Lung (tissue), 11 donors: ENCODE measurements at regions not wholly inside any gene's neighbourhood (a gene's known extent, or its start where the extent isn't known, plus 50 kb on each side); places are given as distances from the start of the nearest gene placed in this dataset.

Experiments
- ATAC-seq: fragments of 200-7000 bp; cut with Tn5 transposase; one replicate; pipeline ENCODE4 v1.9.1; 2020; ENCODE audit warnings: moderate number of reproducible peaks; ENCODE audit not compliant: insufficient read depth, low FRiP score
- DNase-seq, 3 donors: peaks; one replicate each; pipeline ENCODE4 v3.0.0-alpha.2; 2013 to 2017
- H3K27ac ChIP-seq, 2 donors: one replicate each; pipeline ENCODE4 v1.5.1; 2013; ENCODE audit warnings: mild to moderate bottlenecking in 2 of 2, moderate library complexity in 2 of 2, control low read depth in 1 of 2, inconsistent platforms in 1 of 2, low read depth in 1 of 2, low read length in 1 of 2
- H3K27me3 ChIP-seq, 3 donors: one replicate each; pipeline ENCODE4 v1.5.1; 2013; ENCODE audit warnings: low read length in 2 of 3; ENCODE audit not compliant: control insufficient read depth in 3 of 3, insufficient read depth in 3 of 3
- H3K36me3 ChIP-seq, 4 donors: one replicate each; pipeline ENCODE4 v1.5.1; 2013; ENCODE audit warnings: low read length in 4 of 4, mild to moderate bottlenecking in 1 of 4, moderate library complexity in 1 of 4; ENCODE audit not compliant: control insufficient read depth in 4 of 4, insufficient read depth in 4 of 4
- H3K4me1 ChIP-seq, 5 donors: one replicate each; pipeline ENCODE4 v1.5.1; 2013; ENCODE audit warnings: low read length in 5 of 5, mild to moderate bottlenecking in 2 of 5, moderate library complexity in 1 of 5; ENCODE audit not compliant: control insufficient read depth in 5 of 5, insufficient read depth in 5 of 5
- H3K4me3 ChIP-seq: one replicate; pipeline ENCODE4 v1.5.1; 2013; ENCODE audit warnings: mild to moderate bottlenecking, control low read depth, moderate library complexity
- H3K9ac ChIP-seq, 2 donors: one replicate each; pipeline ENCODE4 v1.5.1; 2013; ENCODE audit warnings: low read length in 2 of 2, control low read depth in 1 of 2; ENCODE audit not compliant: insufficient read depth in 1 of 2
- H3K9me3 ChIP-seq, 4 donors: one replicate each; pipeline ENCODE4 v1.5.1; 2013; ENCODE audit warnings: low read length in 3 of 4, mild to moderate bottlenecking in 1 of 4, moderate library complexity in 1 of 4; ENCODE audit not compliant: control insufficient read depth in 4 of 4, insufficient read depth in 3 of 4
- WGBS, 2 donors: extraction: QIAGEN DNeasy Blood & Tissue Kit; methylation state at CpG; one replicate each; pipeline ENCODE4 v1.1.7; 2013; 5-methylcytosine and 5-hydroxymethylcytosine counted together
- TF ChIP-seq, protein P1 (sequence below): IDR thresholded peaks from 2 replicates; pipeline ENCODE4 v1.5.1; 2012; ENCODE audit warnings: mild to moderate bottlenecking; ENCODE audit errors: control extremely low read depth, extremely low read depth
- donor health status: control.
- donor health status: control.
- donor health status: Bipolar disorder and iron deficiency.
- donor health status: healthy.
- donor health status: DM: yes; HTN: yes; CAD: no.

GRCh38 chr13:40145139-40145538, 489.7 kb downstream of the COG6 start:
- no peak overlapping the region for H3K27ac ChIP-seq
- H3K27me3 ChIP-seq, result peaks cover 0 to 3% (median 0%) of the 10 kb centered on the region in 3 donors
- H3K4me1 ChIP-seq, result peaks cover 0 to 9% (median 6%) of the 10 kb centered on the region in 5 donors
- no peaks in the 10 kb centered on the region for H3K36me3 ChIP-seq
- no peak overlapping the region for H3K9ac ChIP-seq
- no peak overlapping the region for H3K4me3 ChIP-seq
- TF ChIP-seq, protein P1, sequence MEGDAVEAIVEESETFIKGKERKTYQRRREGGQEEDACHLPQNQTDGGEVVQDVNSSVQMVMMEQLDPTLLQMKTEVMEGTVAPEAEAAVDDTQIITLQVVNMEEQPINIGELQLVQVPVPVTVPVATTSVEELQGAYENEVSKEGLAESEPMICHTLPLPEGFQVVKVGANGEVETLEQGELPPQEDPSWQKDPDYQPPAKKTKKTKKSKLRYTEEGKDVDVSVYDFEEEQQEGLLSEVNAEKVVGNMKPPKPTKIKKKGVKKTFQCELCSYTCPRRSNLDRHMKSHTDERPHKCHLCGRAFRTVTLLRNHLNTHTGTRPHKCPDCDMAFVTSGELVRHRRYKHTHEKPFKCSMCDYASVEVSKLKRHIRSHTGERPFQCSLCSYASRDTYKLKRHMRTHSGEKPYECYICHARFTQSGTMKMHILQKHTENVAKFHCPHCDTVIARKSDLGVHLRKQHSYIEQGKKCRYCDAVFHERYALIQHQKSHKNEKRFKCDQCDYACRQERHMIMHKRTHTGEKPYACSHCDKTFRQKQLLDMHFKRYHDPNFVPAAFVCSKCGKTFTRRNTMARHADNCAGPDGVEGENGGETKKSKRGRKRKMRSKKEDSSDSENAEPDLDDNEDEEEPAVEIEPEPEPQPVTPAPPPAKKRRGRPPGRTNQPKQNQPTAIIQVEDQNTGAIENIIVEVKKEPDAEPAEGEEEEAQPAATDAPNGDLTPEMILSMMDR, result no peak
- 87 to 90% methylated on average over 7 of the region's 7 CpGs for WGBS, 2 donors
- H3K9me3 ChIP-seq, result no peaks in the 10 kb centered on the region
- ATAC-seq (no peak), DNase-seq (no peak)

DNA sequence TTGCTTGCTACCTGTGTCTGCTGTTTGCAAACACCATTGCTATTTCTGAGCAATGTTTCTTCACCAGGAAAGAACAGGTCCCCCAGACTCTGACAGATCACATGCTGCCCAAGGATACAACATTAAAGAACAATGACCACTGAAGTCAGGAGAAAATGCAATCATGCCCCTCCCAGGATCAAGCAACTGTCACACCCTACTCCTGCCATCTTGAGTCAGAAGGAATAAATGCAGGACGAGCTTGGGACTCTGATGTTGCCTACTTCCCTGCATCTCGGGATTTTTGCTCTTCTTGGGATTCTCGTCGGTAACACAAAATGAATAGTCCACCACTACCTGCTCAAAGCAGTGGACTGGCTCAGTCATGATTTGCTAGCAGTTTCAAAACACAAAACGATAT, 490.6 kb downstream of the COG6 start:
- ATAC-seq (no peak), DNase-seq (peak in 1 of 3 donors; percentile 22)
- H3K9ac ChIP-seq, result no peak overlapping the region
- peaks cover 0 to 9% (median 6%) of the 10 kb centered on the region in 5 donors for H3K4me1 ChIP-seq
- H3K27me3 ChIP-seq, result peaks cover 0 to under 1% (median 0%) of the 10 kb centered on the region in 3 donors
- H3K9me3 ChIP-seq, result no peaks in the 10 kb centered on the region
- no peak overlapping the region for H3K4me3 ChIP-seq
- no peaks in the 10 kb centered on the region for H3K36me3 ChIP-seq
- 81 to 89% methylated on average over 5 of the region's 5 CpGs for WGBS, 2 donors
- H3K27ac ChIP-seq, result no peak overlapping the region
- TF ChIP-seq, protein P1, result no peak

- H3K4me1 ChIP-seq, result peaks cover 0 to 9% (median 6%) of the 10 kb centered on the region in 5 donors
- no peaks in the 10 kb centered on the region for H3K9me3 ChIP-seq
- H3K4me3 ChIP-seq, result no peak overlapping the region
- H3K27me3 ChIP-seq, result no peaks in the 10 kb centered on the region
- H3K27ac ChIP-seq, result no peak overlapping the region
- H3K9ac ChIP-seq, result no peak overlapping the region
- TF ChIP-seq, protein P1, result no peak
- no peaks in the 10 kb centered on the region for H3K36me3 ChIP-seq
- DNase-seq, result peak in 1 of 3 donors; percentile 32
- ATAC-seq, result no peak
- WGBS, 2 donors, result 44 to 53% methylated on average over 11 of the region's 11 CpGs
These were observed 491.2 kb downstream of the COG6 start for GRCh38 chr13:40146611-40147117.

GRCh38 chr13:40148101-40148500, 492.6 kb downstream of the COG6 start:
- TF ChIP-seq, protein P1, result no peak
- Histone ChIP-seq H3K36me3 (no peaks in the 10 kb centered on the region), H3K4me3 (no peak overlapping the region), H3K4me1 (peaks cover 0 to 10% (median 6%) of the 10 kb centered on the region in 5 donors), H3K9me3 (no peaks in the 10 kb centered on the region), H3K27me3 (no peaks in the 10 kb centered on the region), H3K9ac (no peak overlapping the region), H3K27ac (no peak overlapping the region)
- no peak for DNase-seq
- WGBS, 2 donors, result 79 to 83% methylated on average over 4 of the region's 4 CpGs
- no peak for ATAC-seq
